ENCODE measurements at regions not wholly inside any gene's neighbourhood (a gene's known extent, or its start where the extent isn't known, plus 50 kb on each side); places are given as distances from the start of the nearest gene placed in this dataset.

- TF ChIP-seq CTCF (IDR thresholded peaks at IDR 0.05) = no peak
- no peak for TF ChIP-seq POLR2AphosphoS5 (IDR thresholded peaks at IDR 0.05)
- no peak for TF ChIP-seq POLR2A (IDR thresholded peaks at IDR 0.05)
These were observed 1026.3 kb downstream of the TAF11L14 start for GRCh38 chr5:18660511-18660910.
